ENCODE measurements at regions not wholly inside any gene's neighbourhood (a gene's known extent, or its start where the extent isn't known, plus 50 kb on each side); places are given as distances from the start of the nearest gene placed in this dataset.

DNA sequence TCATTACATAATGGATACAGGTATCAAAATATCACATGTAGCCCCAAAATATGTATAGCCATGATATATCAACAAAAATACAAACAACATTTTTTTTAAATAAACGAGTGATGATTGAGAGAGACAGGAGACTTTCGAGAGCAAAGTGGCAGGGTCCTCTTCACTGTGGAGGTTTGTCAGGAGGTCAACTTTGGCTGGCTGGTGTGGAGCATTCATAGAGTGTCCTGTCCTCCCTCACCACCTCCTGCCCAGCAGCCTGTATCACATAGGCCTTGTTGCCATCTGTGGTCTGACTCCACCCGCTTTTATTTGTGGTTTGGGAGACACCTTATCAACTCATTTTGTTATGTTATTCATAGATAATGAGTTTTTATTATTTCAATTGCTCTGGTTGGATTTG, 206.9 kb downstream of the SYK start:
- TF ChIP-seq PPARA (CRISPR knock-in tag; IDR thresholded peaks at IDR 0.05; ENCODE audit: borderline replicate concordance) = no peak
- TF ChIP-seq TOX (CRISPR knock-in tag; IDR thresholded peaks at IDR 0.05; ENCODE audit: borderline replicate concordance) = no peak
- no peak for TF ChIP-seq ZC3H10 (CRISPR knock-in tag; IDR thresholded peaks at IDR 0.05)
- TF ChIP-seq TSHZ2 (CRISPR knock-in tag; IDR thresholded peaks at IDR 0.05) = no peak
- no peak for TF ChIP-seq ZFP3 (CRISPR knock-in tag; IDR thresholded peaks at IDR 0.05)
- no peak for ATAC-seq

DNA sequence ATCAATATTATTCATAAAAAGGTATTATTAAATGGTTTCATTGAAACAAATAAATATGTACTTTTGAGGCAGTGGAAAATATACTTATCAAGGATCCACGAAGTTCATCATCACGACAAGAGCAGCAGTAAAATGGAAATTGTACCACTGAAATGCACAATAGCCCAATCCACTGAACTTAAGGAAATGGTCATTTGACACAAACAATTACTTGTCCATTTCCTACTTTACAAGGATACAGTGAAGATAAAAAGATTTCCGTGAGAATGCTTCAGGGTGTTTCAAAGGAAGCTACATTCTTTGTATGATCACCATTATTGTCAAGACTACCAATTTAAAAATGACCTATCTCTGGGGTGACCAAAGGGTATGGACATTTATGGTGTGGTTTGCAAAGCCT, 210.3 kb downstream of the SYK start:
- no peak for ATAC-seq
- TF ChIP-seq TSHZ2 (CRISPR knock-in tag; IDR thresholded peaks at IDR 0.05) = no peak
- TF ChIP-seq SNAI2 (CRISPR knock-in tag; IDR thresholded peaks at IDR 0.05) = no peak
- no peak for TF ChIP-seq OSR1 (CRISPR knock-in tag; IDR thresholded peaks at IDR 0.05)
- TF ChIP-seq ZNF8 (CRISPR knock-in tag; IDR thresholded peaks at IDR 0.05) = no peak
- TF ChIP-seq, protein P1, sequence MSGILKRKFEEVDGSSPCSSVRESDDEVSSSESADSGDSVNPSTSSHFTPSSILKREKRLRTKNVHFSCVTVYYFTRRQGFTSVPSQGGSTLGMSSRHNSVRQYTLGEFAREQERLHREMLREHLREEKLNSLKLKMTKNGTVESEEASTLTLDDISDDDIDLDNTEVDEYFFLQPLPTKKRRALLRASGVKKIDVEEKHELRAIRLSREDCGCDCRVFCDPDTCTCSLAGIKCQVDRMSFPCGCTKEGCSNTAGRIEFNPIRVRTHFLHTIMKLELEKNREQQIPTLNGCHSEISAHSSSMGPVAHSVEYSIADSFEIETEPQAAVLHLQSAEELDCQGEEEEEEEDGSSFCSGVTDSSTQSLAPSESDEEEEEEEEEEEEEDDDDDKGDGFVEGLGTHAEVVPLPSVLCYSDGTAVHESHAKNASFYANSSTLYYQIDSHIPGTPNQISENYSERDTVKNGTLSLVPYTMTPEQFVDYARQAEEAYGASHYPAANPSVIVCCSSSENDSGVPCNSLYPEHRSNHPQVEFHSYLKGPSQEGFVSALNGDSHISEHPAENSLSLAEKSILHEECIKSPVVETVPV (CRISPR knock-in tag; IDR thresholded peaks at IDR 0.05) = no peak
- no peak for TF ChIP-seq CSDC2 (CRISPR knock-in tag; IDR thresholded peaks at IDR 0.05)
- no peak for TF ChIP-seq TOX (CRISPR knock-in tag; IDR thresholded peaks at IDR 0.05; ENCODE audit: borderline replicate concordance)

DNA sequence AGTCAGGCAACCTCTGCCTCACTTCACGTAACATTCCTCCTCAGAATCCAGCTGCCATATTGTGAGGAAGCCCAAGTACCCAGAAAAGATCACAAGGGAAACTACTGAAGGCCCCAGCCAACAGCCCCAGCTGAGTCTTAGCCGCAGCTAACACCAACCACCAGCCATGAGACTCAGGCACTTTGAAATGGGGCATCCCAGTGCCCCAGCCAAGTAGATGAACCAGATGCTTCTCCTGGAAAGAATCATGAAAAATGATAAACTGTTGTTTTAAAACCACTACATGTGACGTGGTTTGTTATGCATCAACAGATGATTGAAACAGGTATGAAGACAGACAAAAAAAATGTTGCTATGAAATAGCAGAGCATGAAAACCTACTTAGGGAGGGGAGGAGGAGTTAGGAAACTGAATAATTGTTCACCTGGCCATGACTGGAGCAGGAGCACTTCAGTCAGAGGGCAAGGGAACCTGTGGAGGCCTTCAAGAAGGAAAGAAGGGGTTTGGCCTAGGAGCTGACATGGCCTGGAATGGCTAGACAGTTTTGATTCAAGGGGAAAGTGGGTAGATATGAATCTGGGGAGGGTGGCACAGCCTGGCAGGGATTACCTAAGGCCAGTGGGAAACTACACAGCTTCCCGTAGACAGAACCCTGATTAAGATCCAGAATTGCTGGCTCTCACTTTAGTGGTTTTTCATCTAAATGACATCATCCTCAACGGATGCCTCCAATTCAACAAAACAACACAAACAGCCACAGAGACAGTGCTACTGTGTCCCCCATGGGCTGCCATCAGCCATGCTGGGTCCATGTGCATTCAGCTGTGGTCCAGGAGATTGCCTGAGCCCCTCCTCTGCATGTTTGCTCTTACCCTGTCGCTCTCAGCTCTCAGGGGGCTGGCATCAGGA, 211.6 kb downstream of the SYK start:
- ATAC-seq = no peak
- TF ChIP-seq ZNF565 (CRISPR knock-in tag; conservative IDR thresholded peaks at IDR 0.05; ENCODE audit: low read depth) = no peak
- TF ChIP-seq SNAI2 (CRISPR knock-in tag; IDR thresholded peaks at IDR 0.05) = no peak
- TF ChIP-seq, protein P2, sequence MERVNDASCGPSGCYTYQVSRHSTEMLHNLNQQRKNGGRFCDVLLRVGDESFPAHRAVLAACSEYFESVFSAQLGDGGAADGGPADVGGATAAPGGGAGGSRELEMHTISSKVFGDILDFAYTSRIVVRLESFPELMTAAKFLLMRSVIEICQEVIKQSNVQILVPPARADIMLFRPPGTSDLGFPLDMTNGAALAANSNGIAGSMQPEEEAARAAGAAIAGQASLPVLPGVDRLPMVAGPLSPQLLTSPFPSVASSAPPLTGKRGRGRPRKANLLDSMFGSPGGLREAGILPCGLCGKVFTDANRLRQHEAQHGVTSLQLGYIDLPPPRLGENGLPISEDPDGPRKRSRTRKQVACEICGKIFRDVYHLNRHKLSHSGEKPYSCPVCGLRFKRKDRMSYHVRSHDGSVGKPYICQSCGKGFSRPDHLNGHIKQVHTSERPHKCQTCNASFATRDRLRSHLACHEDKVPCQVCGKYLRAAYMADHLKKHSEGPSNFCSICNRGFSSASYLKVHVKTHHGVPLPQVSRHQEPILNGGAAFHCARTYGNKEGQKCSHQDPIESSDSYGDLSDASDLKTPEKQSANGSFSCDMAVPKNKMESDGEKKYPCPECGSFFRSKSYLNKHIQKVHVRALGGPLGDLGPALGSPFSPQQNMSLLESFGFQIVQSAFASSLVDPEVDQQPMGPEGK (CRISPR knock-in tag; IDR thresholded peaks at IDR 0.05; ENCODE audit: borderline replicate concordance) = no peak
- TF ChIP-seq TSHZ2 (CRISPR knock-in tag; IDR thresholded peaks at IDR 0.05) = no peak
- no peak for TF ChIP-seq ISL1 (CRISPR knock-in tag; IDR thresholded peaks at IDR 0.05)
- TF ChIP-seq ZFP30 (CRISPR knock-in tag; IDR thresholded peaks at IDR 0.05) = no peak
- no peak for TF ChIP-seq OSR1 (CRISPR knock-in tag; IDR thresholded peaks at IDR 0.05)
- TF ChIP-seq, protein P3, sequence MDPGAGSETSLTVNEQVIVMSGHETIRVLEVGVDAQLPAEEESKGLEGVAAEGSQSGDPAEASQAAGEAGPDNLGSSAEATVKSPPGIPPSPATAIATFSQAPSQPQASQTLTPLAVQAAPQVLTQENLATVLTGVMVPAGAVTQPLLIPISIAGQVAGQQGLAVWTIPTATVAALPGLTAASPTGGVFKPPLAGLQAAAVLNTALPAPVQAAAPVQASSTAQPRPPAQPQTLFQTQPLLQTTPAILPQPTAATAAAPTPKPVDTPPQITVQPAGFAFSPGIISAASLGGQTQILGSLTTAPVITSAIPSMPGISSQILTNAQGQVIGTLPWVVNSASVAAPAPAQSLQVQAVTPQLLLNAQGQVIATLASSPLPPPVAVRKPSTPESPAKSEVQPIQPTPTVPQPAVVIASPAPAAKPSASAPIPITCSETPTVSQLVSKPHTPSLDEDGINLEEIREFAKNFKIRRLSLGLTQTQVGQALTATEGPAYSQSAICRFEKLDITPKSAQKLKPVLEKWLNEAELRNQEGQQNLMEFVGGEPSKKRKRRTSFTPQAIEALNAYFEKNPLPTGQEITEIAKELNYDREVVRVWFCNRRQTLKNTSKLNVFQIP (CRISPR knock-in tag; IDR thresholded peaks at IDR 0.05; ENCODE audit: borderline replicate concordance, low read depth) = no peak
- no peak for TF ChIP-seq TCF4 (CRISPR knock-in tag; IDR thresholded peaks at IDR 0.05; ENCODE audit: borderline replicate concordance)
- no peak for TF ChIP-seq ESRRG (CRISPR knock-in tag; IDR thresholded peaks at IDR 0.05)
- TF ChIP-seq ZFP3 (CRISPR knock-in tag; IDR thresholded peaks at IDR 0.05) = no peak
- TF ChIP-seq ARNTL (CRISPR knock-in tag; IDR thresholded peaks at IDR 0.05; ENCODE audit: borderline replicate concordance, low read depth) = no peak
- TF ChIP-seq GLIS3 (CRISPR knock-in tag; IDR thresholded peaks at IDR 0.05) = no peak
- no peak for TF ChIP-seq TOX (CRISPR knock-in tag; IDR thresholded peaks at IDR 0.05; ENCODE audit: borderline replicate concordance)
- no peak for TF ChIP-seq BACH2 (CRISPR knock-in tag; IDR thresholded peaks at IDR 0.05; ENCODE audit: borderline replicate concordance)
- TF ChIP-seq, protein P4, sequence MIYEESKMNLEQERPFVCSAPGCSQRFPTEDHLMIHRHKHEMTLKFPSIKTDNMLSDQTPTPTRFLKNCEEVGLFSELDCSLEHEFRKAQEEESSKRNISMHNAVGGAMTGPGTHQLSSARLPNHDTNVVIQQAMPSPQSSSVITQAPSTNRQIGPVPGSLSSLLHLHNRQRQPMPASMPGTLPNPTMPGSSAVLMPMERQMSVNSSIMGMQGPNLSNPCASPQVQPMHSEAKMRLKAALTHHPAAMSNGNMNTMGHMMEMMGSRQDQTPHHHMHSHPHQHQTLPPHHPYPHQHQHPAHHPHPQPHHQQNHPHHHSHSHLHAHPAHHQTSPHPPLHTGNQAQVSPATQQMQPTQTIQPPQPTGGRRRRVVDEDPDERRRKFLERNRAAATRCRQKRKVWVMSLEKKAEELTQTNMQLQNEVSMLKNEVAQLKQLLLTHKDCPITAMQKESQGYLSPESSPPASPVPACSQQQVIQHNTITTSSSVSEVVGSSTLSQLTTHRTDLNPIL (CRISPR knock-in tag; IDR thresholded peaks at IDR 0.05; ENCODE audit: low read depth) = no peak
- no peak for TF ChIP-seq ZNF8 (CRISPR knock-in tag; IDR thresholded peaks at IDR 0.05)
